Karpas-422 (cell line): ENCODE measurements at regions not wholly inside any gene's neighbourhood (a gene's known extent, or its start where the extent isn't known, plus 50 kb on each side); places are given as distances from the start of the nearest gene placed in this dataset.
"Not testable (repeated sequence)": the region's sequence is repeated elsewhere in the genome, so short reads cannot be mapped to it uniquely, and the experiment has no call there.

Source experiments
- DNase-seq: peaks from one replicate; pipeline ENCODE4 v3.0.0-alpha.2; 2015
- H2AFZ ChIP-seq: fragments of 200-600 bp; sonication (generic); 2 replicates; pipeline ENCODE4 v1.6.1; 2014; ENCODE audit warnings: antibody characterized with exemption, low read length, mixed read lengths
- H3K27ac ChIP-seq: fragments of 200-600 bp; sonication (generic); 2 replicates; pipeline ENCODE4 v1.5.1; 2014; ENCODE audit warnings: mild to moderate bottlenecking, low read length, moderate library complexity
- H3K27me3 ChIP-seq: fragments of 200-600 bp; sonication (generic); 2 replicates; pipeline ENCODE4 v1.6.1; 2014; ENCODE audit warnings: low read length, mixed read lengths
- H3K36me3 ChIP-seq: fragments of 200-600 bp; sonication (generic); 2 replicates; pipeline ENCODE4 v1.6.1; 2014; ENCODE audit warnings: low read length, mixed read lengths; ENCODE audit not compliant: insufficient read depth
- H3K4me1 ChIP-seq: fragments of 200-600 bp; sonication (generic); 2 replicates; pipeline ENCODE4 v1.6.1; 2014; ENCODE audit warnings: mild to moderate bottlenecking, low read length, mixed read lengths
- H3K4me2 ChIP-seq: fragments of 200-600 bp; sonication (generic); 2 replicates; pipeline ENCODE4 v1.6.1; 2014; ENCODE audit warnings: low read length, low read depth, mild to moderate bottlenecking; ENCODE audit not compliant: poor library complexity, severe bottlenecking
- H3K4me3 ChIP-seq: fragments of 200-600 bp; sonication (generic); 2 replicates; pipeline ENCODE4 v1.5.1; 2014; ENCODE audit warnings: mild to moderate bottlenecking, antibody characterized with exemption, low read length, mixed read lengths
- H3K79me2 ChIP-seq: fragments of 200-600 bp; sonication (generic); 2 replicates; pipeline ENCODE4 v1.6.1; 2014; ENCODE audit warnings: mild to moderate bottlenecking, low read length, mixed read lengths
- H3K9ac ChIP-seq: fragments of 200-600 bp; sonication (generic); 2 replicates; pipeline ENCODE4 v1.6.0; 2014; ENCODE audit warnings: low read length
- H3K9me2 ChIP-seq: fragments of 200-600 bp; sonication (generic), shearing (Covaris generic); replicated peaks from 2 replicates; pipeline ENCODE4 v1.6.0; 2014; ENCODE audit warnings: mild to moderate bottlenecking, low read length, moderate library complexity; ENCODE audit not compliant: insufficient read depth
- H3K9me3 ChIP-seq: fragments of 300-700, 200-600 bp; sonication (generic); 2 replicates; pipeline ENCODE4 v1.6.1; 2014; ENCODE audit warnings: low read length, mixed read lengths
- H4K20me1 ChIP-seq: fragments of 200-600 bp; sonication (generic); 2 replicates; pipeline ENCODE4 v1.6.1; 2014; ENCODE audit warnings: mild to moderate bottlenecking, antibody characterized with exemption, low read length, low read depth; ENCODE audit not compliant: insufficient read depth

- Histone ChIP-seq H3K36me3 (no peaks in the 10 kb centered on the region), H3K79me2 (no peaks in the 10 kb centered on the region), H3K9ac (no peak overlapping the region), H4K20me1 (no peaks in the 10 kb centered on the region), H3K4me2 (no peak overlapping the region), H3K9me2 (no peaks in the 10 kb centered on the region), H3K4me1 (peaks cover 11% of the 10 kb centered on the region), H2AFZ (no peak overlapping the region), H3K9me3 (no peaks in the 10 kb centered on the region), H3K4me3 (no peak overlapping the region), H3K27ac (no peak overlapping the region), H3K27me3 (no peaks in the 10 kb centered on the region)
- no peak for DNase-seq
Observed at GRCh38 chr2:236998236-236998635, 87.5 kb upstream of the COPS8 start.

- H3K9ac ChIP-seq = no peak overlapping the region
- no peaks in the 10 kb centered on the region for H3K27me3 ChIP-seq
Observed at GRCh38 chr2:236998758-236999157, 86.9 kb upstream of the COPS8 start.

DNA sequence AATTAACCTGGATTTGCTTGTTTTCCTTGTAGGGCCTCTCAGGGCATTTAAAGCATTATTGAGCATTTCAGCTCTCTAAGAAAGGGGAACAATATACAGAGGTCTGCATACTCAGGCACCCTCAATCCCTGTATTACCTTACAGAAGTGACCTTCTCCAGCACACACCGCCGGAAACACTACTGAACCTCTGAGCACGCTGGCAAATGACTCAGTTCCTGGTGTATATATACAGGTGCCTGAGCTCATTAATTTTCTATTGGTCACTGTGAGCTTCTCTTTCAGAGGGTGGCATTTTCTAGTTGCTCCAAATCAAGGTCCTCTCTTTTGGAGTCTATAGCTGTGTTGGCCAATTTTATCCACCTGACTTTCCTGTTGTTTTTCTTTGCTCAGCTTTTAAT lies 85.2 kb upstream of the COPS8 start:
- Histone ChIP-seq H3K36me3 (no peaks in the 10 kb centered on the region), H3K79me2 (no peaks in the 10 kb centered on the region), H4K20me1 (no peaks in the 10 kb centered on the region), H3K9ac (no peak overlapping the region), H3K4me2 (no peak overlapping the region), H3K9me2 (no peaks in the 10 kb centered on the region), H3K9me3 (no peaks in the 10 kb centered on the region), H2AFZ (no peak overlapping the region), H3K4me1 (peaks cover 11% of the 10 kb centered on the region), H3K4me3 (no peak overlapping the region), H3K27me3 (no peaks in the 10 kb centered on the region), H3K27ac (no peak overlapping the region)
- DNase-seq = no peak

More at GRCh38 chr2:236998758-236999157, 86.9 kb upstream of the COPS8 start:
- Histone ChIP-seq H3K4me3 (no peak overlapping the region), H3K27ac (no peak overlapping the region), H2AFZ (no peak overlapping the region), H4K20me1 (no peaks in the 10 kb centered on the region), H3K9me2 (no peaks in the 10 kb centered on the region), H3K4me2 (no peak overlapping the region), H3K4me1 (peaks cover 11% of the 10 kb centered on the region), H3K9me3 (no peaks in the 10 kb centered on the region), H3K36me3 (no peaks in the 10 kb centered on the region), H3K79me2 (no peaks in the 10 kb centered on the region)
- no peak for DNase-seq

- not testable (repeated sequence) for H3K9ac ChIP-seq, H3K9me3 ChIP-seq, H3K4me2 ChIP-seq, H3K79me2 ChIP-seq, H4K20me1 ChIP-seq, DNase-seq, H2AFZ ChIP-seq, H3K27ac ChIP-seq, H3K9me2 ChIP-seq, H3K36me3 ChIP-seq, H3K27me3 ChIP-seq, H3K4me3 ChIP-seq
- H3K4me1 ChIP-seq = peaks cover 11% of the 10 kb centered on the region
Observed at GRCh38 chr2:237005341-237005740, 80.3 kb upstream of the COPS8 start.

DNA sequence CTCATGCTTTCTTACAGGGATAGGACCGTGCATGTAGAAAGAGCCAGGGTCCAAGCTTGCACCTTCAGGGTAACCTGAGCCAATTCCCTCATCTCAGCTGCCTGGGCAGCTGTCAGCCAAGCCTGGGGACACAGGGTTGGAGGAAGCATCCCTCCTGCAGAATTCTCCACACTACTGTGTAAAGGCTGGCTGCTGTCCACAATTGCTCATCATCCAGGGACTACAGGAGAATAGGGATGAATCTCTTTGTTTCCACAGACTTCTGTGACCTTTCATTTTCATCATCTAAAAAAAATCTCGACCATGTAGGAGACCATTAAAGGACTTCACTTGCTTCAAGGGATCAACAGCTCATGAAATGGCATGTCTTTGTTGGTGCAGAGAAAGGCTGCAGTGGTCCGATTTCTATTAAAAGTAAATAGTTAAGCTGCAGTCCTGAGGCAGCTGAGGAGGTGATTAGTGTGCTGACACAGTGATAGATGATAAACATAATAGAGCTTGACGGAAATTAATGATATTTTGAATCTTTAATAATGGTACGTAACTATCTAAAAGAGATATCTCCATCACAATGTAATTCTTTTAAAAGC lies 74.4 kb upstream of the COPS8 start:
- Histone ChIP-seq H3K4me2 (no peak overlapping the region), H3K79me2 (no peaks in the 10 kb centered on the region), H3K27me3 (no peaks in the 10 kb centered on the region), H2AFZ (no peak overlapping the region), H3K4me3 (no peak overlapping the region), H3K9me2 (no peaks in the 10 kb centered on the region), H3K36me3 (no peaks in the 10 kb centered on the region), H3K4me1 (no peaks in the 10 kb centered on the region), H3K9me3 (no peaks in the 10 kb centered on the region), H3K27ac (no peak overlapping the region), H4K20me1 (no peaks in the 10 kb centered on the region), H3K9ac (no peak overlapping the region)
- no peak for DNase-seq

DNA sequence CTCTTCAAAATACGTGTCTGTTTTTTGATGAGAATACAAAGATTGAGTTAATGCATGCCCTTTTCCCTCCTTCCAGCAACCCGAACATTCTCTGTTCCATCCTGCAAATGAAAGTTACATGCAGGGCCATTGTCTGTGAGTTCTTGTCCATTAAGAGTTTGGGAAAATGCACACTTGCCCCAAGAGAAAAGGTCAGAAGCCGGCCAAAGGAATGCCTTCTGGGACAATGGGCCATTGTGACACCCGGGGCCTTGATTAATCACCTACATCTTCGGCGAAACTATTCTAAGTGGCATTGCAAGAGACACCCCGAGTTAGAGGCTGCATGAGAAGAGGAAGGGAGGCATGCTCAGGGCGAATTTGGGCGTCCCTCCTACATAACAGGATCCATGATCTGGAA lies 73.7 kb upstream of the COPS8 start:
- H3K4me1 ChIP-seq = no peaks in the 10 kb centered on the region
- DNase-seq = no peak
- H3K27ac ChIP-seq = no peak overlapping the region
- no peaks in the 10 kb centered on the region for H3K9me2 ChIP-seq
- H3K79me2 ChIP-seq = no peaks in the 10 kb centered on the region
- no peaks in the 10 kb centered on the region for H3K27me3 ChIP-seq
- no peaks in the 10 kb centered on the region for H3K36me3 ChIP-seq
- H3K4me3 ChIP-seq = no peak overlapping the region
- no peak overlapping the region for H2AFZ ChIP-seq
- H4K20me1 ChIP-seq = no peaks in the 10 kb centered on the region
- no peak overlapping the region for H3K4me2 ChIP-seq
- no peaks in the 10 kb centered on the region for H3K9me3 ChIP-seq
- no peak overlapping the region for H3K9ac ChIP-seq

- Histone ChIP-seq H3K9me2 (no peaks in the 10 kb centered on the region), H3K4me3 (no peak overlapping the region), H3K79me2 (no peaks in the 10 kb centered on the region), H3K36me3 (no peaks in the 10 kb centered on the region), H3K9ac (no peak overlapping the region), H3K27ac (no peak overlapping the region), H3K4me2 (no peak overlapping the region), H4K20me1 (no peaks in the 10 kb centered on the region), H3K4me1 (no peaks in the 10 kb centered on the region), H3K9me3 (no peaks in the 10 kb centered on the region), H2AFZ (no peak overlapping the region), H3K27me3 (no peaks in the 10 kb centered on the region)
- DNase-seq = no peak
Observed at GRCh38 chr2:237012577-237013267, 73.0 kb upstream of the COPS8 start.

- Histone ChIP-seq H3K79me2 (no peaks in the 10 kb centered on the region), H4K20me1 (no peaks in the 10 kb centered on the region), H3K4me1 (no peaks in the 10 kb centered on the region), H3K9me3 (no peaks in the 10 kb centered on the region), H3K9me2 (no peaks in the 10 kb centered on the region), H3K36me3 (no peaks in the 10 kb centered on the region), H3K4me3 (no peak overlapping the region), H3K9ac (no peak overlapping the region), H2AFZ (no peak overlapping the region), H3K4me2 (no peak overlapping the region), H3K27me3 (no peaks in the 10 kb centered on the region), H3K27ac (no peak overlapping the region)
- DNase-seq = no peak
Observed at GRCh38 chr2:237016121-237016915, 69.4 kb upstream of the COPS8 start.
